Esophagus squamous epithelium (tissue), 4 donors: ENCODE measurements at regions not wholly inside any gene's neighbourhood (a gene's known extent, or its start where the extent isn't known, plus 50 kb on each side); places are given as distances from the start of the nearest gene placed in this dataset.

Experiments used
- POLR2A ChIP-seq, 4 donors: fragments of 450-650 bp; IDR thresholded peaks; one replicate each; pipeline ENCODE4 v1.6.1; 2017; ENCODE audit warnings: antibody characterized with exemption in 4 of 4, mild to moderate bottlenecking in 4 of 4, moderate library complexity in 3 of 4
- TF ChIP-seq, protein P1 (sequence below), 6 experiments: fragments of 450-650 bp in 4 of 6; fragments of 200-600 bp in 2 of 6; sonication (generic) in 2 of 6; IDR thresholded peaks; one replicate each; pipeline ENCODE4 v1.5.1; 2016 to 2019; ENCODE audit warnings: antibody characterized with exemption in 6 of 6, mild to moderate bottlenecking in 4 of 6, moderate library complexity in 4 of 6

DNA sequence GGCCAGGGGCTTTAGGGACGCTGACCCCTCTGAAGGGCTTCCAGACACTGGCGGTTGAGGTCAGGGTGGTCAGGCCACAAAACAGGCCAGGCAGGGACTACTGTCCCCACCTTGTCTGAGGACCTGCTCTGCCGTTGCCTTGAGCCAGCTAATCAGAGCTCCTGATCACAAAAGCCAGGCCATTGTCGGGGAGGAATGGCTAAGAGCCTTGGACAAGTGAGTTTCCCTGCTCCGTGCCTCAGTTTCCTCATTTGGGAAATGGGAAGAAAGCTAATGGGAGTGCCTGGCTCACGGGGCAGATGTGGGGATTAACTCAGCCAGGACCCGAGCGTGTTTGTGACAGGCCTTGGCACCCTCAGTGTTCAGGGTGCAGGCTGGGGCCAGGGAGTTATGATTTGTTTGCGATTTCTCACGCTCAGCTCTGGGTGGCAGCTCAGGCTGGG lies 246.5 kb upstream of the CIBAR2 start:
- TF ChIP-seq, protein P1, sequence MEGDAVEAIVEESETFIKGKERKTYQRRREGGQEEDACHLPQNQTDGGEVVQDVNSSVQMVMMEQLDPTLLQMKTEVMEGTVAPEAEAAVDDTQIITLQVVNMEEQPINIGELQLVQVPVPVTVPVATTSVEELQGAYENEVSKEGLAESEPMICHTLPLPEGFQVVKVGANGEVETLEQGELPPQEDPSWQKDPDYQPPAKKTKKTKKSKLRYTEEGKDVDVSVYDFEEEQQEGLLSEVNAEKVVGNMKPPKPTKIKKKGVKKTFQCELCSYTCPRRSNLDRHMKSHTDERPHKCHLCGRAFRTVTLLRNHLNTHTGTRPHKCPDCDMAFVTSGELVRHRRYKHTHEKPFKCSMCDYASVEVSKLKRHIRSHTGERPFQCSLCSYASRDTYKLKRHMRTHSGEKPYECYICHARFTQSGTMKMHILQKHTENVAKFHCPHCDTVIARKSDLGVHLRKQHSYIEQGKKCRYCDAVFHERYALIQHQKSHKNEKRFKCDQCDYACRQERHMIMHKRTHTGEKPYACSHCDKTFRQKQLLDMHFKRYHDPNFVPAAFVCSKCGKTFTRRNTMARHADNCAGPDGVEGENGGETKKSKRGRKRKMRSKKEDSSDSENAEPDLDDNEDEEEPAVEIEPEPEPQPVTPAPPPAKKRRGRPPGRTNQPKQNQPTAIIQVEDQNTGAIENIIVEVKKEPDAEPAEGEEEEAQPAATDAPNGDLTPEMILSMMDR (IDR thresholded peaks at IDR 0.05): no peak
- TF ChIP-seq POLR2A (IDR thresholded peaks at IDR 0.05): no peak
